ENCODE measurements at regions not wholly inside any gene's neighbourhood (a gene's known extent, or its start where the extent isn't known, plus 50 kb on each side); places are given as distances from the start of the nearest gene placed in this dataset.

DNA sequence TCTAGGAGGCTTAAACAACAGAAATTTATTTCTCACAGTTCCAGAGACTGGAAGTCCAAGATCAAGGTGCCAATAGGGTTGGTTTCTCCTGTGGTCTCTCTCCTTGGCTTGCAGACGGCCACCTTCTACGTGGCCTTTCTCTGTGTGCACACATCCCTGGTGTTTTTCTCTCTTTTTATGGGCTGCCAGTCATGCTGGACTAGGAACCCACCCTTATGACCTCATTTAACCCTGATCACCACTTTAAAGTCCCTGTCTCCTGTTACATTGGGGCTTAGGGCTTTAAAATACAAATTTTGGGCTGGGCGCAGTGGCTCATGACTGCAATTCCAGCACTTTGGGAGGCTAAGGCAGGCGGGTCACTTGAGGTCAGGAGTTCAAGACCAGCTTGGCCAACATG, 157.1 kb downstream of the TLE1 start:
- H3K27me3 ChIP-seq (ENCODE audit: insufficient read depth, low read length) = peaks cover 8% of the 10 kb centered on the region; the same call in 1 of the 2 replicates
- no peaks in the 10 kb centered on the region for H3K9me3 ChIP-seq (ENCODE audit: insufficient read depth, low read depth, low read length)
- H3K27ac ChIP-seq (ENCODE audit: low read length) = no peak overlapping the region
- H3K4me3 ChIP-seq (ENCODE audit: low read length) = no peak overlapping the region
- no peaks in the 10 kb centered on the region for H3K36me3 ChIP-seq (ENCODE audit: insufficient read depth, low read depth, low read length)
- H3K4me1 ChIP-seq (ENCODE audit: insufficient read depth, low read length) = peaks cover 7% of the 10 kb centered on the region; the same call in 1 of the 2 replicates
- no peak overlapping the region for H3K9ac ChIP-seq (ENCODE audit: low read depth, low read length)

DNA sequence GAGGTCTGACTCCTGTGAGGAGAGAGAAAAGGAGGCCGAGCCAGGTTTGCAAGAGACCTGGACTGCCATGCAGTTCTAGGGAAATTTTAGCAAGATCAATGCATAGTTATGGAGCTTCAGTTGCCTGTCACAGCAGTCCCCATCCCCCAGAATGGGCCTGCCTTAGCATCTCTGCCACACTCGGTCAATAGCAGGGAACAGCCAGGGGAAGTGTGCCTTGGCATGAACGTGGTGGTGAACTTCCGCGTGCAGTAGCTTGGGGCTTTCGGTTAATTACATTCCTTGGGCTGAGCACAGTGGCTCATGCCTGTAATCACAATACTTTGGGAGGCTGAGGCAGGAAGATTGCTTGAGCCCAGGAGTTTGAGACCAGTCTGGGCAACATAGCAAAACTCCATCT, 157.8 kb downstream of the TLE1 start:
- H3K4me1 ChIP-seq (ENCODE audit: insufficient read depth, low read length) = peaks cover 7% of the 10 kb centered on the region; the same call in 1 of the 2 replicates
- H3K36me3 ChIP-seq (ENCODE audit: insufficient read depth, low read depth, low read length) = no peaks in the 10 kb centered on the region
- H3K9ac ChIP-seq (ENCODE audit: low read depth, low read length) = no peak overlapping the region
- H3K27me3 ChIP-seq (ENCODE audit: insufficient read depth, low read length) = peaks cover 8% of the 10 kb centered on the region; the same call in 1 of the 2 replicates
- no peaks in the 10 kb centered on the region for H3K9me3 ChIP-seq (ENCODE audit: insufficient read depth, low read depth, low read length)
- no peak overlapping the region for H3K27ac ChIP-seq (ENCODE audit: low read length)
- H3K4me3 ChIP-seq (ENCODE audit: low read length) = no peak overlapping the region

DNA sequence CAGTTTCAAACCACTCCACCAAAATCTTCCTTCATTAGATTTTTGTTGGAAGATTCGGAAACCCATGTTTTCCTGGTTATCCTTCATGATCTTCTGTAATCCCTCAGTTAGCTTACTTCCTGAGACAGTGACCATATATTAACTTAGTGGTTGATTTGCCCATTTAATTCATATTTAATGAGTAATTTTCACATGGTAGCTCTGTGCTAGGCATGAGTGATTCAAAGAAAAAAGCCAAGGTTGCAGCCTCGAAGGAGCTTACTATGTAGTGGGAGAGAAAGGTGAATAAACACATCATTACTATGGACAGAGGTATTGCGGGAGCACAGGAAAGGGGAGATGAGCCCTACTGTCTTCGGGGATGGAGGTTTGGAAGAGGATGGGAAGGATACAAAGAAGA, 158.5 kb downstream of the TLE1 start:
- H3K4me1 ChIP-seq (ENCODE audit: insufficient read depth, low read length) = peaks cover 7% of the 10 kb centered on the region; the same call in 1 of the 2 replicates
- no peak overlapping the region for H3K27ac ChIP-seq (ENCODE audit: low read length)
- H3K36me3 ChIP-seq (ENCODE audit: insufficient read depth, low read depth, low read length) = no peaks in the 10 kb centered on the region
- H3K9ac ChIP-seq (ENCODE audit: low read depth, low read length) = no peak overlapping the region
- no peaks in the 10 kb centered on the region for H3K9me3 ChIP-seq (ENCODE audit: insufficient read depth, low read depth, low read length)
- peaks cover 8% of the 10 kb centered on the region; the same call in 1 of the 2 replicates for H3K27me3 ChIP-seq (ENCODE audit: insufficient read depth, low read length)
- no peak overlapping the region for H3K4me3 ChIP-seq (ENCODE audit: low read length)

DNA sequence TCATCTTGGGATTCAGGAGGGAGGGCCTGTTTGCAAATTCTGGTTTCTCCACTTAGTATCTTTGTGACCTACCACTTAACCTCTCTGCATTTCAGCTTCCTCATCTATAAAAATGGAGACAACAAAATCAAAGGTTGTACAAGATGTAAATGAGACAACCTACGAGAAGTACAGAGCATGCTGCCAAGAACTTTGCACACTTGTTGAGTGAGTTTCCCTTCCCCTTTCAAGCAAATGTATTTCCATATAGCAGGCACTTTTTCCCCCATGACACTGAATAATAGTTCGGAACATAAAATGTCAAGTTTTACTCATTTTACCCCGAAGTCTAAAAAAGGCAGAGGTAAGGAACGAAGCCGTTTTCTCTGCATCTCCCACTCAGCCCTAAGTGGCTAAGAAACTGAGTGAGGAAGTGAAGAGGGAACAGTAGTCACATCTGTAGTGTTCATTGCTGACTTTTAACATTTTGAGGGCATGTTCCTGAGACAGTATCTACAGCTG, 159.0 kb downstream of the TLE1 start:
- peaks cover 7% of the 10 kb centered on the region; the same call in 1 of the 2 replicates for H3K4me1 ChIP-seq (ENCODE audit: insufficient read depth, low read length)

DNA sequence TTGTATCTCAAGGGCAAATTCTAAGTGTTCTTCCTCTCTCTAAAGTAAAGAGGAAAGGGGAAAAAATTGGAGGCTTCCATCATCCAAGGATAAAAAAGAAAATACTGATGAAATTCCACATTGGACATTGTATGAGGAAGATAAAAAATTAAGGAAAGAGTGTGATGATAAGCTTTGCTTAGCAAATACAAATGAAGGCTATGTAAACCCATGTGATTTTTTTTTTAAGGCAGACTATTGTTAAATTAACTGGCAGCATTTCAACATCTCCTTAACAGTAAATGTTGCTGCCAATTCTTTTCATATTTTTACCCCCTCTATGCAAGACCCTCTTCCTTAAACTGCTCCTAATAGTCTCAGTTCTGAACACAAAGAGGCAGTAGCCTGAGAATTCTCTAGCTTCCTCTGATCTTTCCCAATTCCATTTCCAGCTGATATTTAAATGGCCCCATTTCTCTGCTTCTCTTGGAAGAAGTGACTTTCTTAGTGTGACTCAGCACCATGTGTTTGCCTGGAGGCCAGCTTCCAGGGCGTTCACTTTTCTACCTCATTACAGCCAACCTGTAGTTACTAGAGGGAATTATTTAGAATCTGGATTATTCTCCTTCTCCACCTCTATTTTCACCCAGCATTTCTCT, 159.7 kb downstream of the TLE1 start:
- peaks cover 8% of the 10 kb centered on the region; the same call in 1 of the 2 replicates for H3K27me3 ChIP-seq (ENCODE audit: insufficient read depth, low read length)
- H3K27ac ChIP-seq (ENCODE audit: low read length) = no peak overlapping the region
- H3K9ac ChIP-seq (ENCODE audit: low read depth, low read length) = no peak overlapping the region
- H3K9me3 ChIP-seq (ENCODE audit: insufficient read depth, low read depth, low read length) = no peaks in the 10 kb centered on the region
- no peak overlapping the region for H3K4me3 ChIP-seq (ENCODE audit: low read length)
- peaks cover 7% of the 10 kb centered on the region; the same call in 1 of the 2 replicates for H3K4me1 ChIP-seq (ENCODE audit: insufficient read depth, low read length)
- H3K36me3 ChIP-seq (ENCODE audit: insufficient read depth, low read depth, low read length) = no peaks in the 10 kb centered on the region

More for the DNA sequence above, 159.0 kb downstream of the TLE1 start:
- Histone ChIP-seq H3K27me3 (ENCODE audit: insufficient read depth, low read length) (peaks cover 8% of the 10 kb centered on the region; the same call in 1 of the 2 replicates), H3K4me3 (ENCODE audit: low read length) (no peak overlapping the region), H3K9me3 (ENCODE audit: insufficient read depth, low read depth, low read length) (no peaks in the 10 kb centered on the region), H3K9ac (ENCODE audit: low read depth, low read length) (no peak overlapping the region), H3K36me3 (ENCODE audit: insufficient read depth, low read depth, low read length) (no peaks in the 10 kb centered on the region), H3K27ac (ENCODE audit: low read length) (no peak overlapping the region)

DNA sequence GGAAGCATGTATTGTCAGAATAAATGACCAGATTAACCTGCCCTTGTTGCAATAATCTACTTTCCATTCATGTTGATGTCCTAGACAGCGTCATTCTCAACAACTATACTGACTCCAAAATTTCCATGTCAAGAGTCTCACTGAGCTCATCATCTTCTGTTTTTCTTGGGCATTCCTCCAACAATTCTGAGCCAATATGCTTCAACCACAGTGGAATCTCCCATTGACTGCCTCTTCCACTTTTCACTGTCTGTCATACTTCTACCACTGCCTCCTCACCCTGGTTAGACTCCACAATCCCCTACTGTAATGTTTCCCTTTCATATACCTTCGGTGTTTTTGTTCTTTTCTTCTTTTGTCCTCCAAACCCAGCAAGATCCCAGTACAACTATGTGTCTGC, 162.8 kb downstream of the TLE1 start:
- no peak overlapping the region for H3K4me3 ChIP-seq (ENCODE audit: low read length)
- no peak overlapping the region for H3K27ac ChIP-seq (ENCODE audit: low read length)
- H3K9ac ChIP-seq (ENCODE audit: low read depth, low read length) = no peak overlapping the region
- H3K9me3 ChIP-seq (ENCODE audit: insufficient read depth, low read depth, low read length) = no peaks in the 10 kb centered on the region
- H3K4me1 ChIP-seq (ENCODE audit: insufficient read depth, low read length) = no peaks in the 10 kb centered on the region
- H3K36me3 ChIP-seq (ENCODE audit: insufficient read depth, low read depth, low read length) = no peaks in the 10 kb centered on the region
- peaks cover 8% of the 10 kb centered on the region; the same call in 1 of the 2 replicates for H3K27me3 ChIP-seq (ENCODE audit: insufficient read depth, low read length)

DNA sequence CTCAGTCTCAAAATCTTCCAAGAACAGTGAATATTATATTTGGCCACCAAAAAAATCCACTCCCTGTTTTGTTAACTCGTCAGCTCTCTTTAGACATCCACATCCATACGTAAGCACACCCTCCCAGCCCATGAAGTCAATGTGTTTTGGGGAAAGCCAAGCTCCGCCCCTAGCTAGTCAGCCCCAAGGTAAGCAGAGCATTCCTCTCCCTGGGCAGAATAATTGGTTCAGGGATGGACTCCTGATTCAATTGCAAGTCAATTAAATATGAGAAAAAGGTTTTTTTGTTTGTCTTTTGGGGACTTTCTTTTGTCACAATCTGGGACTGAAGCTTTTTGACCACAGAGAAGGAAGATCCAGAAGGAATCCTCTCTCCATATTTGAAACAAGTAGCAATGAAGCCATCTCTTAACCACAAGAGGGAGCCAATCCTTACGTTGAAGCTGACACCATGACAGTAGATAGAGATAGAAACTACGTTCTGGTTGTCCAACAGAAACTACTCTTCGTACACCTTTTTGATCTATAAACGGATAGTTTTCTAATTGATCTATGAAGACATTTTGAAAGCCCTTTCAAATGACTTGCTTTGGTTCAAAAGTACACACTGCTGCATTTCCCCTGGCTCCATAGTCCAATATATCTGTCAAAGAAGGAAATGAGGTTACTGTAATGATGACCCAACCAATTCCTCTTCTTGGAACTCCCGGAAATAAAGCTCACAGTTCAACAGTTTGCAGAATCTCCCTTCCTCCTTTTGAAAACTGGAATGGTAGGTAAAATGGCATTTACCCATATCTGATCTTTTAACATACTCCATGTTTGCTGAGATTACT, 166.4 kb downstream of the TLE1 start:
- H3K4me3 ChIP-seq (ENCODE audit: low read length) = no peak overlapping the region
- no peak overlapping the region for H3K9ac ChIP-seq (ENCODE audit: low read depth, low read length)
- H3K9me3 ChIP-seq (ENCODE audit: insufficient read depth, low read depth, low read length) = no peaks in the 10 kb centered on the region
- H3K27ac ChIP-seq (ENCODE audit: low read length) = no peak overlapping the region
- no peaks in the 10 kb centered on the region for H3K36me3 ChIP-seq (ENCODE audit: insufficient read depth, low read depth, low read length)
- no peaks in the 10 kb centered on the region for H3K27me3 ChIP-seq (ENCODE audit: insufficient read depth, low read length)
- H3K4me1 ChIP-seq (ENCODE audit: insufficient read depth, low read length) = no peaks in the 10 kb centered on the region

DNA sequence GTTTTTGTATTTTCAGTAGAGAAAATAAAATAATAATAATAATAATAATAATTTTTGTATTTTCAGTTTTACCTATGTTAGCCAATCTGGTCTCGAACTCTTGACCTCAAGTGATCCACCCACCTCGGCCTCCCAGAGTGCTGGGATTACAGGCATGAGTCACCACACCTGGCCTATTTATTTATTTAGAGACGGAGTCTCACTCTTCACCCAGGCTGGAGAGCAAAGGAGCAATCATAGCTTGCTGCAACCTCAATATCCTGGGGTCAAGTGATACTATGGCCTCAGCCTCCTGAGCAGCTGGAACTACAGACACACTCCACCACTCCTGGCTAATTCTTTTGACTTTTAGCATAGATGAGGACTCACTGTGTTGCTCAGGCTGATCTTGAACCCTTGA, 167.5 kb downstream of the TLE1 start:
- Histone ChIP-seq H3K27ac (ENCODE audit: low read length) (no peak overlapping the region), H3K9ac (ENCODE audit: low read depth, low read length) (no peak overlapping the region), H3K27me3 (ENCODE audit: insufficient read depth, low read length) (no peaks in the 10 kb centered on the region), H3K4me3 (ENCODE audit: low read length) (no peak overlapping the region), H3K4me1 (ENCODE audit: insufficient read depth, low read length) (no peaks in the 10 kb centered on the region), H3K9me3 (ENCODE audit: insufficient read depth, low read depth, low read length) (no peaks in the 10 kb centered on the region), H3K36me3 (ENCODE audit: insufficient read depth, low read depth, low read length) (no peaks in the 10 kb centered on the region)

DNA sequence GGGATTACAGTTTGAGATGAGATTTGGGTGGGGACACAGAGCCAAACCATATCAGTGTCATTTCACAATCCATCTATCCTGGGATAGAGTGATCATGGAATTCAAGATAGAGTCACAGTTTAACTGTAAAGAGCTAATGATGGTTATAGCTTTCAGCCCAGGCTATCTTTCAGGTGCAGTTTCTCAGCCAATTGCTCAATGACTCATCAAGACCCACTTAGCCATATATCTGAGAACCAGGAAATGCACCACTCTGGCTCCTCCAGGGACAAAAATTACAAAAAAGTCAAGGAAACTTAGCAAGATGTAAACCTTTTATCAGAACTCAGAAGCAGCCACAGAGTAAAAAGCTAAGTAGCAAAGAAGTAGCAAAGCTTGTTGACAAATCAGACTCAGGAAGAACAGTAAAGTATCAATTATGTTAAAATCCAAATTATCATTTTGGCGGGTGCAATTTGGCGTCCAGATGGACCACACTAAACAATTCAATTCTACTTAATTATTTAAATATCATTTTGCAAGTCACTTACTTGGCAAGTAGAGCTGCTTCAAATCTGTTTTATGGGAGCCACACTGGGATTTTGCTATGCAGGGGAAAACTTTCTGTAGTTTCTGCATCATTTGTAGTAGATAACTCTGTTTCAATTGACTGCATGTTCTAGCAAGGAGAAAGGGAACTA, 169.4 kb downstream of the TLE1 start:
- no peak overlapping the region for H3K9ac ChIP-seq (ENCODE audit: low read depth, low read length)

DNA sequence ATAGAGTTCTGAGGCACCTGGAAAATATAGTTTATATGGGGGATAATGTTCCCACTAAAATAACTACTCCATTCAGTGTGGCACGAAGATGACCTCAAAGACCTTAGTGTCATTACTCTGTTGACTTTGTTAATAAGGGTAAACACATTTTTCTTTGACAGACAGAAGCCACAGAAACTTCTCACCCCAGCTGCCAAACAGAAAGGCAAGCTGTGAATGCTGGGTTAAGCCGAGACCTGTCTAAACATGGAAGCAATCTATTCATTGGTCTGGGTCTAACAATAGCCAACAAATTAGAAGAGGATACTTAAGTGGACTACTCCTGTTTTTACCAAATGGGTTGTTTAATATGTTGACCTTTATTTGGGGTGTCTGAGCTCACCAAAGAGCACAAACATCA, 171.4 kb downstream of the TLE1 start:
- H3K27ac ChIP-seq (ENCODE audit: low read length) = no peak overlapping the region
- no peaks in the 10 kb centered on the region for H3K36me3 ChIP-seq (ENCODE audit: insufficient read depth, low read depth, low read length)
- no peaks in the 10 kb centered on the region for H3K9me3 ChIP-seq (ENCODE audit: insufficient read depth, low read depth, low read length)
- no peaks in the 10 kb centered on the region for H3K27me3 ChIP-seq (ENCODE audit: insufficient read depth, low read length)
- no peaks in the 10 kb centered on the region for H3K4me1 ChIP-seq (ENCODE audit: insufficient read depth, low read length)
- no peak overlapping the region for H3K9ac ChIP-seq (ENCODE audit: low read depth, low read length)
- H3K4me3 ChIP-seq (ENCODE audit: low read length) = no peak overlapping the region

More for the DNA sequence above, 169.4 kb downstream of the TLE1 start:
- Histone ChIP-seq H3K9me3 (ENCODE audit: insufficient read depth, low read depth, low read length) (no peaks in the 10 kb centered on the region), H3K27me3 (ENCODE audit: insufficient read depth, low read length) (no peaks in the 10 kb centered on the region), H3K27ac (ENCODE audit: low read length) (no peak overlapping the region), H3K4me3 (ENCODE audit: low read length) (no peak overlapping the region), H3K4me1 (ENCODE audit: insufficient read depth, low read length) (no peaks in the 10 kb centered on the region), H3K36me3 (ENCODE audit: insufficient read depth, low read depth, low read length) (no peaks in the 10 kb centered on the region)

DNA sequence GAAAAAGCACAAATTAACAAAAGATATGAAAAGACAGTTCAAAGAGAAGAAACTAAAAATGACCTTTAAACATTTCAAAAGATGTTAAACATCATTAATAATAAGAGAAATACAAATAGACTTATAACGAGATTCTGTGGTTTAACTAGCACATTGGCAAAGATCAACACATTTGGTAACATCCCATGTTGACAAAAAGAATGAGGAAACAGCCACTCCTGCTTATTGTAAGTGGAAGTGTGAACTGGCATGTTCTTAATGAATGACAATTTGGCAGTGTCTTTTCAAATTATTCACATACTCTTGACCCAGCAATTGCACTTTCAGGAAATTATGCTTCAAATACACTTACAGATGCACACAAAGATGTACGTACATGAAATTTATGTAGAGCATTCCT, 176.3 kb downstream of the TLE1 start:
- Histone ChIP-seq H3K27me3 (ENCODE audit: insufficient read depth, low read length) (no peaks in the 10 kb centered on the region), H3K4me1 (ENCODE audit: insufficient read depth, low read length) (no peaks in the 10 kb centered on the region), H3K9me3 (ENCODE audit: insufficient read depth, low read depth, low read length) (no peaks in the 10 kb centered on the region), H3K4me3 (ENCODE audit: low read length) (no peak overlapping the region), H3K9ac (ENCODE audit: low read depth, low read length) (no peak overlapping the region), H3K36me3 (ENCODE audit: insufficient read depth, low read depth, low read length) (no peaks in the 10 kb centered on the region), H3K27ac (ENCODE audit: low read length) (no peak overlapping the region)

All from iPS-20b (cell line).